ENCODE measurements at regions not wholly inside any gene's neighbourhood (a gene's known extent, or its start where the extent isn't known, plus 50 kb on each side); places are given as distances from the start of the nearest gene placed in this dataset.

- H3K4me1 Mint-ChIP-seq, result no peaks in the 10 kb centered on the region
- H3K9me3 Mint-ChIP-seq, result peaks cover 0 to 6% (median 0%) of the 10 kb centered on the region in 7 donors
- Histone ChIP-seq H3K9me3 (replicated peaks in 1 of 2; ENCODE audit: control insufficient read depth in 1 of 2, insufficient read depth in 1 of 2, low read length in 2 of 2) (no peaks in the 10 kb centered on the region), H3K4me3 (replicated peaks in 1 of 3; ENCODE audit: low read depth in 2 of 3, low read length in 3 of 3) (no peak overlapping the region), H3K79me2 (ENCODE audit: insufficient read depth, low read length) (no peaks in the 10 kb centered on the region), H3K27me3 (ENCODE audit: control insufficient read depth in 2 of 2, insufficient read depth in 2 of 2, low read length in 2 of 2) (no peaks in the 10 kb centered on the region), H3K27ac (ENCODE audit: low read depth in 1 of 2, low read length in 2 of 2) (no peak overlapping the region), H3K9ac (ENCODE audit: insufficient read depth, low read length, poor library complexity, severe bottlenecking) (no peak overlapping the region), H3K36me3 (replicated peaks in 1 of 2; ENCODE audit: control insufficient read depth in 1 of 2, insufficient read depth in 2 of 2, low read length in 2 of 2) (no peaks in the 10 kb centered on the region), H3K4me1 (ENCODE audit: control insufficient read depth in 1 of 2, insufficient read depth in 2 of 2, low read length in 2 of 2) (no peaks in the 10 kb centered on the region), H3K4me2 (replicated peaks; ENCODE audit: extremely low read depth, low read length, poor library complexity, severe bottlenecking) (no peak overlapping the region), H4K20me1 (ENCODE audit: insufficient read depth, low read length) (no peaks in the 10 kb centered on the region), H2AFZ (ENCODE audit: insufficient read depth, low read depth, low read length, poor library complexity, severe bottlenecking) (no peak overlapping the region)
- no peak overlapping the region for H3K27ac Mint-ChIP-seq
- 83% methylated on average over 3 of the region's 6 CpGs for WGBS (ENCODE audit: insufficient coverage)
- no peaks in the 10 kb centered on the region for H3K36me3 Mint-ChIP-seq
- no peaks in the 10 kb centered on the region for H3K27me3 Mint-ChIP-seq (ENCODE audit: low read depth in 3 of 3)
- no peak for TF ChIP-seq CTCF (IDR thresholded peaks at IDR 0.05)
- no peak for DNase-seq
- intact Hi-C loops (cut with micrococcal nuclease), result no loop called here
- H3K4me3 Mint-ChIP-seq, result no peak overlapping the region
Measured at GRCh38 chr5:166324372-166324771, 1967.1 kb upstream of the WWC1 start.

GRCh38 chr5:166329149-166329800 is 1962.2 kb upstream of the WWC1 start:
- no peaks in the 10 kb centered on the region for H3K27me3 ChIP-seq (ENCODE audit: control insufficient read depth in 2 of 2, insufficient read depth in 2 of 2, low read length in 2 of 2)
- intact Hi-C loops (cut with micrococcal nuclease), result no loop called here
- H3K4me1 ChIP-seq (ENCODE audit: control insufficient read depth in 1 of 2, insufficient read depth in 2 of 2, low read length in 2 of 2), result no peaks in the 10 kb centered on the region
- H3K79me2 ChIP-seq (ENCODE audit: insufficient read depth, low read length), result no peaks in the 10 kb centered on the region
- H3K27ac ChIP-seq (ENCODE audit: low read depth in 1 of 2, low read length in 2 of 2), result no peak overlapping the region
- H3K4me2 ChIP-seq (replicated peaks; ENCODE audit: extremely low read depth, low read length, poor library complexity, severe bottlenecking), result no peak overlapping the region
- DNase-seq, result no peak
- H3K4me3 ChIP-seq (replicated peaks in 1 of 3; ENCODE audit: low read depth in 2 of 3, low read length in 3 of 3), result no peak overlapping the region
- TF ChIP-seq CTCF (IDR thresholded peaks at IDR 0.05), result no peak
- H2AFZ ChIP-seq (ENCODE audit: insufficient read depth, low read depth, low read length, poor library complexity, severe bottlenecking), result no peak overlapping the region
- H3K9ac ChIP-seq (ENCODE audit: insufficient read depth, low read length, poor library complexity, severe bottlenecking), result no peak overlapping the region
- no peaks in the 10 kb centered on the region for H3K36me3 ChIP-seq (replicated peaks in 1 of 2; ENCODE audit: control insufficient read depth in 1 of 2, insufficient read depth in 2 of 2, low read length in 2 of 2)
- Mint-ChIP-seq H3K9me3 (peaks cover 0 to 2% (median 0%) of the 10 kb centered on the region in 7 donors), H3K4me1 (no peaks in the 10 kb centered on the region), H3K27me3 (ENCODE audit: low read depth in 3 of 3) (no peaks in the 10 kb centered on the region), H3K36me3 (no peaks in the 10 kb centered on the region), H3K27ac (no peak overlapping the region), H3K4me3 (no peak overlapping the region)
- H3K9me3 ChIP-seq (replicated peaks in 1 of 2; ENCODE audit: control insufficient read depth in 1 of 2, insufficient read depth in 1 of 2, low read length in 2 of 2), result no peaks in the 10 kb centered on the region
- no peaks in the 10 kb centered on the region for H4K20me1 ChIP-seq (ENCODE audit: insufficient read depth, low read length)
- whole genome bisulfite sequencing (ENCODE audit: insufficient coverage), result 93% methylated on average over 3 of the region's 9 CpGs

Measured in CD14-positive monocyte (primary cell).